Umbilical cord (tissue), 1 donor: ENCODE measurements at regions not wholly inside any gene's neighbourhood (a gene's known extent, or its start where the extent isn't known, plus 50 kb on each side); places are given as distances from the start of the nearest gene placed in this dataset.
"Not testable (repeated sequence)": the region's sequence is repeated elsewhere in the genome, so short reads cannot be mapped to it uniquely, and the experiment has no call there.

Experiments used
- DNase-seq: peaks from one replicate; pipeline ENCODE4 v3.0.0-alpha.2; 2015; ENCODE audit warnings: low spot score

- DNase-seq, result no peak
Measured at GRCh38 chr2:239554766-239555570, 154.1 kb upstream of the HDAC4 start.

- no peak for DNase-seq
Measured at GRCh38 chr2:239553376-239554000, 152.7 kb upstream of the HDAC4 start.

DNA sequence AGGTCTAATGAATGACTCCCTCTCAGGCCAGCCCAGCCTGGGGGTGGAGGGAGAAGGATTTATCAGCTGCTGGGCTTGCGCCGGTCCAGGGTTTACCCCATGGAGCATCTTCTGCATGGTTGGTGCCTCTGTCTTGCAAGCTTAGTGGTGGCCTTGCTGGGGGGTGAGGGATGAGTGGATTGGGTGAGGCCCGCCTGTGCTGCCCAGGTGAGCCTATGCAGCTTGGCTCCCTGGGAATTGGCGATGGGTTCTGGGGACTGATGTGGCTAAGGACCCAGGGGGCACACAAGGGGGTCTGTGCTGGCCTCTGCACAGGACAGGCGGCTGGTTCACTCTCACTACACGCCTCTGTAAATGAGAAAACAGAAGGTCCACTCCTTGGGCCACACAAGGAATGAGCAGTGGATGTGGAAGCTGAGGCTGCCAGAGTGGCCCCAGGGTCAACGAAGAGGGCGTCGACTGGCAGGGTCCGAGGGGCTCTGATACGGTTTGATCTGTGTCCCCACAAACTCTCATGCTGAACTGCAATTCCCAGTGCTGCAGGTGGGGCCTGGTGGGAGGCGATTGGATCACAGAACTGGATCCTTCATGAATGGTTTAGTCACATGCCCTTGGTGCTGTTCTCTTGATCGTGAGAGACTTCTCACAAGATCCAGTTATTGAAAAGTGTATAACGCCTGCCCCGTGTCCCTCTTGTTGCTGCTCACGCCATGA is 151.6 kb upstream of the HDAC4 start:
- DNase-seq, result no peak

DNA sequence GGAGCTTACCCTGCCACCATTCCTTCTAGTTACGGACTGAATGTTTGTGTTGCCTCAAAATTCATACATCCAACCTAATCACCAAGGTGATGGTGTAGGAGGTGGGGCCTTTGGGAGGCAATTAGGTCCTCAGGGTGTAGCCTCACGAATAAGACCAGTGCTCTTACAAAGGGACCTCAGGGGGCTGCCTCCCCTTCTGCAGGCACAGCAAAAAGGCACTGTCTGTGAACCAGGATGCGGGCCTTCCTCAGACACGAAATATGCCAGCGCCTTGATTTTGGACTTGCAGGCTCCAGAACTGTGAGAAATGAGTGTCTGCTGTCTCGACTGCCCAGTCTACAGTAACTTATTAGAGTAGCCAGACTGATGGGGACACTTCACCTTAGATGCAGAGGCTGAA is 150.4 kb upstream of the HDAC4 start:
- DNase-seq, result no peak

DNA sequence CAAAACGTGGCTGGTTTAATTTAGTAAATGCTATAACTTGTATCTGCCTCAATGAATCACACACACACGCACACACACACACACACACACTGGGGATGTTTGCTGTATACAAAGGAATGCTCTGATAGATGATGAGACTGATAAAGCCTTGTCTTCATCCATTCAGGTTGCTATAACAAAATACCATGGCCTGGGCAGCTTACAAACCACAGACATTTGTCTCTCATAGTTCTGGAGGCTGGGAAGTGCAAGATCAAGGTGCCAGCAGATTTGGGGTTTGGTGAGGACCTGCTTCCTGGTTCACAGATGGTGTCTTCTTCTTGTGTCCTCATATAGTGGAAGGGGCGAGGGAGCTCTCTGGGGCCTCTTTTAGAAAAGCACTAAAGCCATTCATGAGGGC is 149.5 kb upstream of the HDAC4 start:
- no peak for DNase-seq

GRCh38 chr2:239549711-239550255 is 149.0 kb upstream of the HDAC4 start:
- DNase-seq, result peak; percentile 77

GRCh38 chr2:239548965-239549595 is 148.3 kb upstream of the HDAC4 start:
- DNase-seq, result peak; percentile 23

DNA sequence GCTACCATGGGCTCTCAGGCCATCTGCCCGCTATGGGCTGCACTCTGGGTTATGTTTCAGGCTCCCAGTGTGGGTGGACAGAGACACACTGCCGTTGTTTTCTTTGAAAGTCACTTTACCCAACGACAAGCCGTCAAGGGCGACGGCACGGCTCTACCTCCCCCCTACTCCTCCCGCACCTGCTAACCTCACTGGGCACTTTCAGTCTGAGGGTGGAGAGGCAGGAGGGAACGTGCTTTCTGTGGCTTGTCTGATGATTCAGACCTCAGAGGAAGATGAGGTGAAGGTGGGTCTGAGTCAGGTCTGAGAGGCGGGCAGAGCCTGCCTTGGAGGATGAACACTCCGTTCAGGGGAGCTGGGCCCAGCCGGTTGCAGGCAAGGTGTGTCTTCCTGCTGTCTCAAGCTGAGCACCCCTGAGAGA is 147.6 kb upstream of the HDAC4 start:
- DNase-seq, result no peak

GRCh38 chr2:239547140-239547539 is 146.3 kb upstream of the HDAC4 start:
- not testable (repeated sequence) for DNase-seq

GRCh38 chr2:239546541-239546940 is 145.7 kb upstream of the HDAC4 start:
- no peak for DNase-seq

- DNase-seq, result no peak
Measured at GRCh38 chr2:239545741-239546392, 145.0 kb upstream of the HDAC4 start.

- DNase-seq, result no peak
Measured at GRCh38 chr2:239544918-239545465, 144.2 kb upstream of the HDAC4 start.

- DNase-seq, result peak; percentile 95
Measured at GRCh38 chr2:239544143-239544917, 143.5 kb upstream of the HDAC4 start.

- no peak for DNase-seq
Measured at GRCh38 chr2:239543702-239544101, 142.9 kb upstream of the HDAC4 start.

GRCh38 chr2:239540174-239540573 is 139.4 kb upstream of the HDAC4 start:
- DNase-seq, result no peak

DNA sequence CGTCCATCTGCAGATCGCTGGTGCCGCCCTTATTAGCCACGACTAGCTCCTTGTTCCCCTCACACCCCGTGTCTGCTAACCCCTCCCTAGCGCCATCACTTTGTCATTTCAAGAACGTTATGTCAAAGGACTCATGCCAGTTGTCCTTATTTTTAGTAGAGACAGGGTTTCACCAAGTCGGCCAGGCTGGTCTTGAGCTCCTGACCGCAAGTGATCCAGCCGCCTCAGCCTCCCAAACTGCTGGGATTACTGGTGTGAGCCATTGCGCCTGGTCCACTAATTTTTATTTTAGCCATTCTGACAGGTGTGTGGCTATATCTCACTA is 138.9 kb upstream of the HDAC4 start:
- DNase-seq, result no peak

- no peak for DNase-seq
Measured at GRCh38 chr2:239539083-239539775, 138.4 kb upstream of the HDAC4 start.

DNA sequence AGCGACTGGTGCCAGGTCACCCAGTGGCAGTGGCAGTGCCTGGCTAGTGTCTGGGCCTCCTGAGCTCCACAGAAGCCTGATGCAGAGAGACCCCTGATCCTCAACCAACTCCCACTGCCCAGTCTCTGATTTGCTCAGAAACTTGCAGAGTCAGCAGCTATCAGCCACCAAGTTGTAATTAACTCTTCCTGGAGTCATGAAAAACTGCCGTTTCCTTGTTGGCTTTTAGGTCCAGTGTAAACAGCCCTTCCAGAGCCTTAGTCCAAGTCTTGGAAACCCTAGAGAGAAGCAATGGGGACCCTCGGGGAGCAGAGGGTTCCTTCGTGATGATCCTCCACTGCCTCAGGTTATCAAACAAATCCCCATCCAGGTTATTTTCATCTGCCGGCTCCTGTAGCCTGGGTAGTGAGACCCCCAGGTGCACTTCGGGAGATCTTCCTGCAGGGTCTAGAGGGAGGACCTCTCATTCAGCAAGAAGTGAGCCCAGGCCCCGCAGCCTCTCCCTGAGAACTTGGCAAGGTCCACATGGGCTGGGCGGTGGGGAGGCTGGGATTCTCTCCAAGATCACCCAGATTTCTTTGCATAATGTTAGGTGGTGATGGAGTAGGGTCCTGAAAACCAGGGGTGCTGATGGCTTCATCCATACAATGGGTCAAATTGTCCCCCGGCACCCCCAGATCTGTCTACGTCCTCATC is 137.7 kb upstream of the HDAC4 start:
- DNase-seq, result no peak
